Gastroesophageal sphincter (tissue), 4 donors: ENCODE measurements at regions not wholly inside any gene's neighbourhood (a gene's known extent, or its start where the extent isn't known, plus 50 kb on each side); places are given as distances from the start of the nearest gene placed in this dataset.

ENCODE experiments used
- ATAC-seq: fragments of 150-250 bp; one replicate; pipeline ENCODE4 v1.9.1; 2016; ENCODE audit warnings: mild to moderate bottlenecking, moderate library complexity
- H3K27ac ChIP-seq, 4 donors: fragments of 200-600 bp; sonication (generic) in 3 of 4; 1 replicate in 3 of 4; 2 replicates in 1 of 4; pipeline ENCODE4 v1.5.1; 2016 to 2019
- H3K27me3 ChIP-seq: fragments of 200-600 bp; sonication (generic); one replicate; pipeline ENCODE4 v1.5.1; 2019
- H3K36me3 ChIP-seq, 2 donors: fragments of 200-600 bp; sonication (generic); one replicate each; pipeline ENCODE4 v1.5.1; 2019; ENCODE audit warnings: control low read depth in 1 of 2
- H3K4me1 ChIP-seq, 3 donors: fragments of 200-600 bp; sonication (generic); 1 replicate in 2 of 3; 2 replicates in 1 of 3; pipeline ENCODE4 v1.5.1; 2016 to 2019; ENCODE audit warnings: control low read depth in 2 of 3
- H3K4me3 ChIP-seq, 2 donors: fragments of 200-600 bp; sonication (generic); one replicate each; pipeline ENCODE4 v1.5.1; 2019; ENCODE audit warnings: mild to moderate bottlenecking in 1 of 2, moderate library complexity in 1 of 2
- H3K9me3 ChIP-seq, 3 donors: fragments of 200-600 bp; sonication (generic); one replicate each; pipeline ENCODE4 v1.5.1; 2017 to 2019; ENCODE audit warnings: control low read depth in 2 of 3
- EP300 ChIP-seq: sonication (generic); formaldehyde crosslinking; IDR thresholded peaks from one replicate; pipeline ENCODE4 v1.6.1; 2017; ENCODE audit warnings: antibody characterized with exemption, mild to moderate bottlenecking
- POLR2A ChIP-seq, 2 donors: fragments of 450-650 bp; IDR thresholded peaks; one replicate each; pipeline ENCODE4 v1.6.1; 2017; ENCODE audit warnings: antibody characterized with exemption in 2 of 2, mild to moderate bottlenecking in 2 of 2, moderate library complexity in 1 of 2
- POLR2AphosphoS5 ChIP-seq: sonication (generic); formaldehyde crosslinking; IDR thresholded peaks from one replicate; pipeline ENCODE4 v1.6.1; 2017; ENCODE audit warnings: antibody characterized with exemption
- WGBS, 2 donors: methylation state at CpG; one replicate each; pipeline ENCODE4 v1.1.5; 2018; ENCODE audit warnings: low coverage in 1 of 2; 5-methylcytosine and 5-hydroxymethylcytosine counted together
- TF ChIP-seq, protein P1 (sequence below), 4 experiments: fragments of 200-600 bp in 2 of 4; fragments of 450-650 bp in 2 of 4; sonication (generic) in 1 of 4; IDR thresholded peaks; one replicate each; pipeline ENCODE4 v1.5.1; 2017 to 2019; ENCODE audit warnings: antibody characterized with exemption in 4 of 4, mild to moderate bottlenecking in 2 of 4, moderate library complexity in 2 of 4

DNA sequence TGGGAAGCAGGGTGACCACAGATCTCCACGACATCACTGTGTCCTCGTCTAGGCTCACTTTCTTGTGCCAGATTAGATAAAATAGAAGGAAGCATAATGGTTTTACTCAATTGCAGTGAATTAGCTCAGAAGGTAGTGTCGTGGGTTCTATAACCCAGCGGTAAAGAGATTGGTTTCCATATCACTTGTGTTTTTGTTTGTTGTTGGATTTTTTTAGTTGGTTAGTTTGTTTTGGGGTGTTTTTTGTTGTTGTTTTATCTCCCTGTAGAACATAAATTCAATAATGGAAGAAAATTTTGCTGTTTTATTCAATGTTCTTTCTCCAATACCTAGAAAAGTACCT is 85.9 kb upstream of the PRSS16 start:
- H3K27me3 ChIP-seq, result peaks cover 8% of the 10 kb centered on the region
- TF ChIP-seq EP300 (no peak), POLR2AphosphoS5 (no peak), POLR2A (IDR thresholded peaks at IDR 0.05) (no peak)
- TF ChIP-seq, protein P1, sequence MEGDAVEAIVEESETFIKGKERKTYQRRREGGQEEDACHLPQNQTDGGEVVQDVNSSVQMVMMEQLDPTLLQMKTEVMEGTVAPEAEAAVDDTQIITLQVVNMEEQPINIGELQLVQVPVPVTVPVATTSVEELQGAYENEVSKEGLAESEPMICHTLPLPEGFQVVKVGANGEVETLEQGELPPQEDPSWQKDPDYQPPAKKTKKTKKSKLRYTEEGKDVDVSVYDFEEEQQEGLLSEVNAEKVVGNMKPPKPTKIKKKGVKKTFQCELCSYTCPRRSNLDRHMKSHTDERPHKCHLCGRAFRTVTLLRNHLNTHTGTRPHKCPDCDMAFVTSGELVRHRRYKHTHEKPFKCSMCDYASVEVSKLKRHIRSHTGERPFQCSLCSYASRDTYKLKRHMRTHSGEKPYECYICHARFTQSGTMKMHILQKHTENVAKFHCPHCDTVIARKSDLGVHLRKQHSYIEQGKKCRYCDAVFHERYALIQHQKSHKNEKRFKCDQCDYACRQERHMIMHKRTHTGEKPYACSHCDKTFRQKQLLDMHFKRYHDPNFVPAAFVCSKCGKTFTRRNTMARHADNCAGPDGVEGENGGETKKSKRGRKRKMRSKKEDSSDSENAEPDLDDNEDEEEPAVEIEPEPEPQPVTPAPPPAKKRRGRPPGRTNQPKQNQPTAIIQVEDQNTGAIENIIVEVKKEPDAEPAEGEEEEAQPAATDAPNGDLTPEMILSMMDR (IDR thresholded peaks at IDR 0.05), result no peak
- 18 to 35% methylated on average over 2 to 4 of the region's 4 CpGs for WGBS, 2 donors
- no peak overlapping the region for H3K4me3 ChIP-seq
- H3K36me3 ChIP-seq, result no peaks in the 10 kb centered on the region
- H3K4me1 ChIP-seq, result peaks cover 0 to 12% (median 0%) of the 10 kb centered on the region in 3 donors
- ATAC-seq, result no peak
- no peak overlapping the region for H3K27ac ChIP-seq
- no peaks in the 10 kb centered on the region for H3K9me3 ChIP-seq

DNA sequence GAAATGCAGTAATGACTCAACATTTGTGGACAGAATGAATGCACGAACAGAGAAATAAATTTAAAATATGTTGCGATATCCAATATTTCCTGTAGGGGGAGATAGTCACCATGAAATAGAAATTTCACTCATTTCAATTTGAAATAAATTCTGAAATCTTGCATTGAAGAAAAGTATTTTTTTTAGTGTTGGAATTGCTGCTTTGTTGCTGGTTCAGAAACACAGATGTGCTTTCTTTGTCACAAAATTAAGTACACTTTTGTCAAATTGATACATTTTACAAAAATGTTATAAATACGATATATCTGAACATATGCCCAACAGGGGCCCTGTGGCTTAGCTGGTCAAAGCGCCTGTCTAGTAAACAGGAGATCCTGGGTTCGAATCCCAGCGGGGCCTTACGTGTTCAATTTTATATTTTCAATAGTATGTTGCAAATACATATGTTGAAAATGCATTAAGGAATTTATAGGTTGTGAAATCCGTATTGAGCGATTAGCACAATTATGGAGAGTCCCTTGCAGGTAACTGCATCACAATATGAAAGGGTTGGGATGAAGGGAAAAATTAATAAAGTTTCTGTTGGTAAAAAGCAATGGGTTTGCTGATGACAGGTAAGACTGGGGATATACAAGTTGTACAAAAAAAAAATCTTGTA is 85.4 kb upstream of the PRSS16 start:
- Histone ChIP-seq H3K4me1 (peaks cover 0 to 9% (median 0%) of the 10 kb centered on the region in 3 donors), H3K4me3 (no peak overlapping the region), H3K9me3 (no peaks in the 10 kb centered on the region), H3K27ac (no peak overlapping the region), H3K27me3 (peaks cover 7% of the 10 kb centered on the region), H3K36me3 (no peaks in the 10 kb centered on the region)
- WGBS, 2 donors, result 10 to 34% methylated on average over 6 to 9 of the region's 9 CpGs
- ATAC-seq, result no peak
- TF ChIP-seq POLR2AphosphoS5 (no peak), POLR2A (IDR thresholded peaks at IDR 0.05) (no peak), EP300 (no peak)
- TF ChIP-seq, protein P1 (IDR thresholded peaks at IDR 0.05), result peak; percentile 69 to 86 (median 76)

DNA sequence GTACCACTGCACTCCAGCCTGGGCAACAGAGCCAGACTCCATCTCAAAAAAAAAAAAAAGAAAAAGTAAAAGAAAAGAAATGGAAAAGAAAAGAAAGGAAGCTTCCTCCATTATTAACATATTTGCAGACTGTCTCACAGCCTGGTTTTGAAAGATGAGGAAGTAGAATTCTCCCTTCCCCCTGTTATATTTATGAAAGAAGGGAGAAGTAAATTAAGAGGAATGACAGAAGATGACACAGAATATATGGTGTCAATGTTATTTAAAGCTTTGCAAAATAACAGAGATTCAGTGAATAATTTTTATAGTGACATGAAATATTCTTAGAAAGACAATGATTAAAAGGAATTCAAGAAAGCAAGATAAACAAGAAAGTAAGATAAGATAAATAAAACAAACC is 83.7 kb upstream of the PRSS16 start:
- no peak for ATAC-seq
- Histone ChIP-seq H3K4me3 (no peak overlapping the region), H3K27me3 (no peaks in the 10 kb centered on the region), H3K4me1 (no peaks in the 10 kb centered on the region), H3K27ac (no peak overlapping the region), H3K36me3 (no peaks in the 10 kb centered on the region), H3K9me3 (no peaks in the 10 kb centered on the region)
- TF ChIP-seq, protein P1 (IDR thresholded peaks at IDR 0.05), result no peak
- TF ChIP-seq POLR2AphosphoS5, result no peak
- no peak for TF ChIP-seq EP300
- TF ChIP-seq POLR2A (IDR thresholded peaks at IDR 0.05), result no peak

DNA sequence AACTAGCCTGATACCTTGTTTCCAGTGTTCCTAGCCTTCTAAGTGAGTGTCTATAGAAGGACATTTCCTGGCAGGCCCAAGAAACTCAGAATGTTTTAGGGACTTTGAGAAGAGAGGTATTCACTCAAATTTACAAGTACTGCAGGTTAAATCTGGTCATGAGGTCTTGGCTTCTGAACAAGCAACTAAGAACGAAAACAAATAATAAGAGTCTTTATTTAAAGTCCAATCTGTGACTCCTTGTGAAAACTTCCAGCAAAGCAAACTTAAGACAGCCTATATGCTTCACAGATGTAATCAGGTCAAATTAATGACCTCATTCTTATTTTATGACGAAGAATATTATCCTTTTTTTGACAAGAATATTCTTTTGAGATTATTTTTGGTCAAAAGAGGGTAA is 79.4 kb upstream of the PRSS16 start:
- TF ChIP-seq, protein P1 (IDR thresholded peaks at IDR 0.05), result no peak
- TF ChIP-seq POLR2A (IDR thresholded peaks at IDR 0.05) (no peak), EP300 (no peak), POLR2AphosphoS5 (no peak)
- Histone ChIP-seq H3K27ac (no peak overlapping the region), H3K27me3 (peaks cover 3% of the 10 kb centered on the region), H3K9me3 (peaks cover 0 to 3% (median 0%) of the 10 kb centered on the region in 3 donors), H3K4me3 (no peak overlapping the region), H3K4me1 (no peaks in the 10 kb centered on the region), H3K36me3 (no peaks in the 10 kb centered on the region)
- 57 to 66% methylated on average over 2 of the region's 2 CpGs for WGBS, 2 donors
- no peak for ATAC-seq
